ENCODE measurements at regions not wholly inside any gene's neighbourhood (a gene's known extent, or its start where the extent isn't known, plus 50 kb on each side); places are given as distances from the start of the nearest gene placed in this dataset.

GRCh38 chr22:49191506-49191980, 636.1 kb downstream of the BRD1 start:
- DNase-seq (ENCODE audit: low spot score), result no peak
- ATAC-seq (ENCODE audit: low FRiP score), result no peak
- no peak for TF ChIP-seq CTCF (IDR thresholded peaks at IDR 0.05)

- TF ChIP-seq CTCF (IDR thresholded peaks at IDR 0.05), result no peak
- ATAC-seq (ENCODE audit: low FRiP score) (no peak), DNase-seq (ENCODE audit: low spot score) (no peak)
Observed at GRCh38 chr22:49190816-49191505, 636.7 kb downstream of the BRD1 start.

GRCh38 chr22:49189871-49190270, 637.8 kb downstream of the BRD1 start:
- no peak for ATAC-seq (ENCODE audit: low FRiP score)
- no peak for TF ChIP-seq CTCF (IDR thresholded peaks at IDR 0.05)

GRCh38 chr22:49188591-49188990, 639.1 kb downstream of the BRD1 start:
- no peak for TF ChIP-seq CTCF (IDR thresholded peaks at IDR 0.05)
- no peak for DNase-seq (ENCODE audit: low spot score)

More at GRCh38 chr22:49189871-49190270, 637.8 kb downstream of the BRD1 start:
- DNase-seq (ENCODE audit: low spot score), result no peak

GRCh38 chr22:49188091-49188490, 639.6 kb downstream of the BRD1 start:
- no peak for TF ChIP-seq CTCF (IDR thresholded peaks at IDR 0.05)
- no peak for DNase-seq (ENCODE audit: low spot score)
- ATAC-seq (ENCODE audit: low FRiP score), result no peak

More at GRCh38 chr22:49188591-49188990, 639.1 kb downstream of the BRD1 start:
- ATAC-seq (ENCODE audit: low FRiP score), result no peak

- no peak for TF ChIP-seq CTCF (IDR thresholded peaks at IDR 0.05)
- ATAC-seq (ENCODE audit: low FRiP score), result no peak
Observed at GRCh38 chr22:49186762-49187161, 640.9 kb downstream of the BRD1 start.

GRCh38 chr22:49186293-49186692, 641.4 kb downstream of the BRD1 start:
- DNase-seq (ENCODE audit: low spot score), result no peak
- TF ChIP-seq CTCF (IDR thresholded peaks at IDR 0.05), result no peak
- no peak for ATAC-seq (ENCODE audit: low FRiP score)

More at GRCh38 chr22:49186762-49187161, 640.9 kb downstream of the BRD1 start:
- DNase-seq (ENCODE audit: low spot score), result no peak

Measured in omental fat pad (tissue), 3 donors.